Gastroesophageal sphincter (tissue), 4 donors: ENCODE measurements at regions not wholly inside any gene's neighbourhood (a gene's known extent, or its start where the extent isn't known, plus 50 kb on each side); places are given as distances from the start of the nearest gene placed in this dataset.

Source experiments
- ATAC-seq: fragments of 150-250 bp; one replicate; pipeline ENCODE4 v1.9.1; 2016; ENCODE audit warnings: mild to moderate bottlenecking, moderate library complexity
- H3K27ac ChIP-seq, 4 donors: fragments of 200-600 bp; sonication (generic) in 3 of 4; 1 replicate in 3 of 4; 2 replicates in 1 of 4; pipeline ENCODE4 v1.5.1; 2016 to 2019
- H3K27me3 ChIP-seq: fragments of 200-600 bp; sonication (generic); one replicate; pipeline ENCODE4 v1.5.1; 2019
- H3K36me3 ChIP-seq, 2 donors: fragments of 200-600 bp; sonication (generic); one replicate each; pipeline ENCODE4 v1.5.1; 2019; ENCODE audit warnings: control low read depth in 1 of 2
- H3K4me1 ChIP-seq, 3 donors: fragments of 200-600 bp; sonication (generic); 1 replicate in 2 of 3; 2 replicates in 1 of 3; pipeline ENCODE4 v1.5.1; 2016 to 2019; ENCODE audit warnings: control low read depth in 2 of 3
- H3K4me3 ChIP-seq, 2 donors: fragments of 200-600 bp; sonication (generic); one replicate each; pipeline ENCODE4 v1.5.1; 2019; ENCODE audit warnings: mild to moderate bottlenecking in 1 of 2, moderate library complexity in 1 of 2
- H3K9me3 ChIP-seq, 3 donors: fragments of 200-600 bp; sonication (generic); one replicate each; pipeline ENCODE4 v1.5.1; 2017 to 2019; ENCODE audit warnings: control low read depth in 2 of 3
- EP300 ChIP-seq: sonication (generic); formaldehyde crosslinking; IDR thresholded peaks from one replicate; pipeline ENCODE4 v1.6.1; 2017; ENCODE audit warnings: antibody characterized with exemption, mild to moderate bottlenecking
- POLR2A ChIP-seq, 2 donors: fragments of 450-650 bp; IDR thresholded peaks; one replicate each; pipeline ENCODE4 v1.6.1; 2017; ENCODE audit warnings: antibody characterized with exemption in 2 of 2, mild to moderate bottlenecking in 2 of 2, moderate library complexity in 1 of 2
- POLR2AphosphoS5 ChIP-seq: sonication (generic); formaldehyde crosslinking; IDR thresholded peaks from one replicate; pipeline ENCODE4 v1.6.1; 2017; ENCODE audit warnings: antibody characterized with exemption
- WGBS, 2 donors: methylation state at CpG; one replicate each; pipeline ENCODE4 v1.1.5; 2018; ENCODE audit warnings: low coverage in 1 of 2; 5-methylcytosine and 5-hydroxymethylcytosine counted together
- TF ChIP-seq, protein P1 (sequence below), 4 experiments: fragments of 200-600 bp in 2 of 4; fragments of 450-650 bp in 2 of 4; sonication (generic) in 1 of 4; IDR thresholded peaks; one replicate each; pipeline ENCODE4 v1.5.1; 2017 to 2019; ENCODE audit warnings: antibody characterized with exemption in 4 of 4, mild to moderate bottlenecking in 2 of 4, moderate library complexity in 2 of 4

- no peaks in the 10 kb centered on the region for H3K9me3 ChIP-seq
- TF ChIP-seq, protein P1, sequence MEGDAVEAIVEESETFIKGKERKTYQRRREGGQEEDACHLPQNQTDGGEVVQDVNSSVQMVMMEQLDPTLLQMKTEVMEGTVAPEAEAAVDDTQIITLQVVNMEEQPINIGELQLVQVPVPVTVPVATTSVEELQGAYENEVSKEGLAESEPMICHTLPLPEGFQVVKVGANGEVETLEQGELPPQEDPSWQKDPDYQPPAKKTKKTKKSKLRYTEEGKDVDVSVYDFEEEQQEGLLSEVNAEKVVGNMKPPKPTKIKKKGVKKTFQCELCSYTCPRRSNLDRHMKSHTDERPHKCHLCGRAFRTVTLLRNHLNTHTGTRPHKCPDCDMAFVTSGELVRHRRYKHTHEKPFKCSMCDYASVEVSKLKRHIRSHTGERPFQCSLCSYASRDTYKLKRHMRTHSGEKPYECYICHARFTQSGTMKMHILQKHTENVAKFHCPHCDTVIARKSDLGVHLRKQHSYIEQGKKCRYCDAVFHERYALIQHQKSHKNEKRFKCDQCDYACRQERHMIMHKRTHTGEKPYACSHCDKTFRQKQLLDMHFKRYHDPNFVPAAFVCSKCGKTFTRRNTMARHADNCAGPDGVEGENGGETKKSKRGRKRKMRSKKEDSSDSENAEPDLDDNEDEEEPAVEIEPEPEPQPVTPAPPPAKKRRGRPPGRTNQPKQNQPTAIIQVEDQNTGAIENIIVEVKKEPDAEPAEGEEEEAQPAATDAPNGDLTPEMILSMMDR (IDR thresholded peaks at IDR 0.05), result no peak
- no peak for ATAC-seq
Observed at GRCh38 chr13:72144636-72145035, 277.6 kb upstream of the DACH1 start.

DNA sequence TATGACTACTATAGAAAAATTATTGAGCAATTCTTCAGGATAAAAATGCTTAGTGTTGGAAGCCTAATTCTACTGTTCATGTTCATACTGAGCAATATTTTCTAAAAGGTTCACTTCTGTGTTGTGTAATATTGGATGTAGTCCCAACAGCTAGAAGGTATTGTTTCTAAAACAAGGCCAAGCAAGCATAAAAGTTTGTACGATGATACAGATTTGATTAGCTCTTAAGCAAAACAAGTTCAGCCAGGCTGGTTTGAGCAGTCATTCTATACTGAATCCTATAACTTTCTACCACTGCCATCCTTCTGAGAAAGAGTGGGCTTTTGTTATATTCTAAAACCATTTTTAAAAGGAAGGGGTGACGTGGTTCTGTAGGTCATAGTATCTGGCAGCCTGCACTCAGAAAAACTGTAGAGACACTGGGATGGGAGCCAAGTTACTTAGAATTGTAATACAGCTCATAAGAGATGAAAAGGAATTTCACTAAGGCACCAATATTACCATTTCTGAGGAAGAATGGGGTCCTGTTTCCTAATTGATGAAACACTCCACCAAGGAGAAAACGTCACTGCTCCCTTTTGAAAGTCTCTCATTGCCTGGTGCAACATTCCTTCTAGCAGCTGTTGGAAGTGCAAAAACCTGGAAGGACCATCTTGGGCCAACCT, 275.0 kb upstream of the DACH1 start:
- no peaks in the 10 kb centered on the region for H3K9me3 ChIP-seq
- no peaks in the 10 kb centered on the region for H3K27me3 ChIP-seq
- TF ChIP-seq, protein P1 (IDR thresholded peaks at IDR 0.05), result no peak
- TF ChIP-seq POLR2A (IDR thresholded peaks at IDR 0.05), result no peak
- no peak for TF ChIP-seq POLR2AphosphoS5
- TF ChIP-seq EP300, result no peak
- no peak overlapping the region for H3K4me3 ChIP-seq
- no peak overlapping the region for H3K27ac ChIP-seq
- no peak for ATAC-seq
- 14 to 18% methylated on average over 2 to 3 of the region's 3 CpGs for WGBS, 2 donors
- no peaks in the 10 kb centered on the region for H3K36me3 ChIP-seq
- H3K4me1 ChIP-seq, result no peaks in the 10 kb centered on the region

More at GRCh38 chr13:72144636-72145035, 277.6 kb upstream of the DACH1 start:
- H3K27ac ChIP-seq, result no peak overlapping the region
- H3K4me1 ChIP-seq, result no peaks in the 10 kb centered on the region
- H3K36me3 ChIP-seq, result no peaks in the 10 kb centered on the region
- no peaks in the 10 kb centered on the region for H3K27me3 ChIP-seq
- H3K4me3 ChIP-seq, result no peak overlapping the region

DNA sequence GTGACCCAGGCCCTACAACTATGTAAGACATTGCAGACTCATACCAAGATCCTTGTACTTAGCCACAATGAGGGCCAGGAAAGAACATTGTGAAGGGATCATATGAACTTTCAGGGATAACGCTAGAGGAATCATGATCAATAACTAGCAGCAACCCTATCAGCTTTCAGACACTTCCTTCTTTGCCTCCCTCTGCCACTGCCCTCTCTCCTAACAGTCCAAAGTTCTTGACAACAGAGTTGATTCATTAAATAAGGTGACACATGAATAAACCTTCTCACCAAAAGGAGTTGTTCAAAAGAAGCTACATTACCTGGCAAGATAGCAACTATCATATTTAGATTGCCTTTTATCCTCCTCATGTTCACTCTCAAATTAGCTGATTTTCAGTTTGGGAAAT, 272.2 kb upstream of the DACH1 start:
- no peak for ATAC-seq
- 6 to 20% methylated on average over 1 of the region's 1 CpG for WGBS, 2 donors
- Histone ChIP-seq H3K4me3 (no peak overlapping the region), H3K9me3 (no peaks in the 10 kb centered on the region), H3K27ac (no peak overlapping the region), H3K36me3 (no peaks in the 10 kb centered on the region), H3K27me3 (no peaks in the 10 kb centered on the region), H3K4me1 (no peaks in the 10 kb centered on the region)
- TF ChIP-seq, protein P1 (IDR thresholded peaks at IDR 0.05), result no peak
- no peak for TF ChIP-seq POLR2AphosphoS5
- TF ChIP-seq POLR2A (IDR thresholded peaks at IDR 0.05), result no peak
- TF ChIP-seq EP300, result no peak

DNA sequence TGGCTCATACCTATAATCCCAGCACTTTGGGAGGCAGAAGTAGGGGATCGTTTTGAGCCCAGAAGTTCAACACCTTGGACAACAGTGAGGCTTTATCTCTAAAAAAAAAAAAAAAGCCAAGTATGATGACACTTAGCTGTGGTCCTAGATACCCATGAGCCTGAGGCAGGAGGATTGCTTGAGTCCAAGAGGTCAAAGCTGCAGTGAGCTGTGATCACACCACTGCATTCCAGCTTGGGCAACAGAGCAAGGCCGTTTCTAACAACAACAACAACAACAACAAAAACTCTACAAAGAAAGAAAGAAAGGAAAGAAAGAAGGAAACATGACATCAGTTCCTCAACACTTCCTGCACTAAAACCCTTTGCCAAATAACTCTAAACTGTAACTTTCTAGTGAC, 265.1 kb upstream of the DACH1 start:
- no peaks in the 10 kb centered on the region for H3K36me3 ChIP-seq
- WGBS, 2 donors, result 58 to 60% methylated on average over 2 of the region's 2 CpGs
- no peak overlapping the region for H3K27ac ChIP-seq
- ATAC-seq, result no peak
- H3K4me3 ChIP-seq, result no peak overlapping the region
- H3K4me1 ChIP-seq, result no peaks in the 10 kb centered on the region
- no peaks in the 10 kb centered on the region for H3K9me3 ChIP-seq
- no peaks in the 10 kb centered on the region for H3K27me3 ChIP-seq
- TF ChIP-seq, protein P1 (IDR thresholded peaks at IDR 0.05), result no peak
- TF ChIP-seq POLR2AphosphoS5 (no peak), POLR2A (IDR thresholded peaks at IDR 0.05) (no peak), EP300 (no peak)

- TF ChIP-seq EP300 (no peak), POLR2A (IDR thresholded peaks at IDR 0.05) (no peak), POLR2AphosphoS5 (no peak)
- TF ChIP-seq, protein P1 (IDR thresholded peaks at IDR 0.05), result no peak
Observed at GRCh38 chr13:72129117-72129516, 262.1 kb upstream of the DACH1 start.

More at GRCh38 chr13:72129117-72129516, 262.1 kb upstream of the DACH1 start:
- no peaks in the 10 kb centered on the region for H3K4me1 ChIP-seq
- H3K27me3 ChIP-seq, result no peaks in the 10 kb centered on the region
- no peak overlapping the region for H3K4me3 ChIP-seq
- ATAC-seq, result no peak
- no peaks in the 10 kb centered on the region for H3K36me3 ChIP-seq
- WGBS, 2 donors, result 50 to 63% methylated on average over 2 to 3 of the region's 3 CpGs
- H3K9me3 ChIP-seq, result no peaks in the 10 kb centered on the region
- no peak overlapping the region for H3K27ac ChIP-seq
